Fibroblast of the aortic adventitia (primary cell): ENCODE measurements at regions not wholly inside any gene's neighbourhood (a gene's known extent, or its start where the extent isn't known, plus 50 kb on each side); places are given as distances from the start of the nearest gene placed in this dataset.

ENCODE experiments used
- DNase-seq: peaks from one replicate; pipeline ENCODE4 v3.0.0-alpha.2; 2010; ENCODE audit warnings: low read depth
- H3K4me3 ChIP-seq: 2 replicates; pipeline ENCODE4 v1.5.1; 2011; ENCODE audit warnings: low read depth, mild to moderate bottlenecking, control low read depth, low read length, moderate library complexity
- CTCF ChIP-seq: IDR thresholded peaks from 2 replicates; pipeline ENCODE4 v1.5.1; 2011; ENCODE audit warnings: mild to moderate bottlenecking, low read length, control low read depth, inconsistent platforms; ENCODE audit not compliant: insufficient read depth

GRCh38 chr3:40672861-40673260 is 148.1 kb downstream of the ZNF621 start:
- H3K4me3 ChIP-seq, result no peak overlapping the region
- no peak for DNase-seq
- no peak for TF ChIP-seq CTCF

- DNase-seq, result no peak
- H3K4me3 ChIP-seq, result no peak overlapping the region
- no peak for TF ChIP-seq CTCF
Measured at GRCh38 chr3:40677321-40677720, 152.6 kb downstream of the ZNF621 start.

- DNase-seq, result no peak
- no peak for TF ChIP-seq CTCF
- H3K4me3 ChIP-seq, result no peak overlapping the region
Measured at GRCh38 chr3:40677749-40678148, 153.0 kb downstream of the ZNF621 start.

GRCh38 chr3:40679290-40679689 is 154.5 kb downstream of the ZNF621 start:
- TF ChIP-seq CTCF, result no peak
- no peak for DNase-seq
- H3K4me3 ChIP-seq, result no peak overlapping the region

GRCh38 chr3:40680685-40681657 is 156.2 kb downstream of the ZNF621 start:
- no peak for TF ChIP-seq CTCF
- DNase-seq, result no peak
- no peak overlapping the region for H3K4me3 ChIP-seq

GRCh38 chr3:40681658-40682055 is 156.9 kb downstream of the ZNF621 start:
- DNase-seq, result no peak
- TF ChIP-seq CTCF, result no peak
- no peak overlapping the region for H3K4me3 ChIP-seq

- TF ChIP-seq CTCF, result no peak
- DNase-seq, result no peak
Measured at GRCh38 chr3:40689837-40690236, 165.1 kb downstream of the ZNF621 start.

More at GRCh38 chr3:40689837-40690236, 165.1 kb downstream of the ZNF621 start:
- no peak overlapping the region for H3K4me3 ChIP-seq
